A549 (cell line): ENCODE measurements at regions not wholly inside any gene's neighbourhood (a gene's known extent, or its start where the extent isn't known, plus 50 kb on each side); places are given as distances from the start of the nearest gene placed in this dataset.

Experiments
- ATAC-seq, 2 experiments: fragments of 200-7000 bp in 1 of 2; fragments of >200 bp in 1 of 2; cut with Nextera tagmentation in 1 of 2; cut with Tn5 transposase in 1 of 2; 3 replicates each; pipeline versions ENCODE4 v1.8.0 to v1.9.1; 2018 to 2020; ENCODE audit warnings: mild to moderate bottlenecking in 1 of 2, moderate library complexity in 1 of 2
- CTCF ChIA-PET: fragments of 300-600 bp; sonication (Branson Sonifier 250); formaldehyde crosslinking; extraction: SDS; loops from one replicate; lab custom pipeline; 2021; ENCODE audit warnings: antibody characterized with exemption, inconsistent platforms; lab: Yijun Ruan, JAX
- POLR2A ChIA-PET: fragments of 350-600 bp; formaldehyde crosslinking; extraction: SDS; loops from one replicate; lab custom pipeline; 2021; ENCODE audit warnings: antibody characterized with exemption, inconsistent platforms; lab: Yijun Ruan, JAX
- DNase-seq, 2 experiments: peaks; one replicate each; pipeline versions ENCODE4 v3.0.0 to v3.0.0-alpha.2; 2011 to 2016; ENCODE audit warnings: low read depth in 1 of 2, low spot score in 1 of 2
- FAIRE-seq: peaks from 2 replicates; lab custom pipeline; 2011; peaks lifted over from hg19 to GRCh38; lab: Jason Lieb, UNC
- H3K27ac ChIP-seq, 2 experiments: fragments of >200 bp; sonication (Bioruptor Twin); formaldehyde crosslinking; 3 replicates each; pipeline ENCODE4 v1.5.1; 2016 to 2017
- H3K4me1 ChIP-seq: fragments of >200 bp; sonication (Bioruptor Twin); formaldehyde crosslinking; 3 replicates; pipeline ENCODE4 v1.6.1; 2016
- H3K4me2 ChIP-seq: fragments of >200 bp; sonication (Bioruptor Twin); formaldehyde crosslinking; 3 replicates; pipeline ENCODE4 v1.6.1; 2016
- H3K4me3 ChIP-seq: fragments of >200 bp; sonication (Bioruptor Twin); formaldehyde crosslinking; 3 replicates; pipeline ENCODE4 v1.5.1; 2016
- H3K9me3 ChIP-seq: fragments of >200 bp; sonication (Bioruptor Twin); formaldehyde crosslinking; 3 replicates; pipeline ENCODE4 v1.6.1; 2016
- CEBPB ChIP-seq, 2 experiments: fragments of >200 bp in 1 of 2; sonication (Bioruptor Twin) in 1 of 2; formaldehyde crosslinking in 1 of 2; IDR thresholded peaks; 2 replicates each; pipeline ENCODE4 v1.6.1; 2012 to 2016
- CTCF ChIP-seq: fragments of >200 bp; sonication (Bioruptor Twin); formaldehyde crosslinking; IDR thresholded peaks from 3 replicates; pipeline ENCODE4 v1.5.1; 2016
- E2F6 ChIP-seq: IDR thresholded peaks from 2 replicates; pipeline ENCODE4 v1.6.1; 2012; ENCODE audit warnings: low read depth, borderline replicate concordance
- EHF ChIP-seq: fragments of 250-450 bp; sonication (Bioruptor Pico); IDR thresholded peaks from 2 replicates; pipeline ENCODE4 v1.5.0; 2020; ENCODE audit warnings: mild to moderate bottlenecking
- EHMT2 ChIP-seq: fragments of 200-600 bp; sonication (generic); IDR thresholded peaks from 2 replicates; pipeline ENCODE4 v1.6.1; 2016; ENCODE audit warnings: antibody characterized with exemption, low read depth, mild to moderate bottlenecking, moderate library complexity
- EP300 ChIP-seq, 2 experiments: fragments of >200 bp; sonication (Bioruptor Twin); formaldehyde crosslinking; IDR thresholded peaks; 2 replicates in 1 of 2; 3 replicates in 1 of 2; pipeline ENCODE4 v1.6.1; 2016 to 2017
- ESRRA ChIP-seq: fragments of 150-350 bp; IDR thresholded peaks from 2 replicates; pipeline ENCODE4 v1.6.1; 2014; ENCODE audit warnings: mild to moderate bottlenecking, low read length, borderline replicate concordance
- FOSB ChIP-seq: fragments of 250-450 bp; sonication (Bioruptor Pico); IDR thresholded peaks from 2 replicates; pipeline ENCODE4 v1.5.0; 2020; ENCODE audit warnings: mild to moderate bottlenecking, moderate library complexity
- FOXS1 ChIP-seq: fragments of 250-450 bp; sonication (Bioruptor Pico); IDR thresholded peaks from 2 replicates; pipeline ENCODE4 v1.5.0; 2020; ENCODE audit warnings: mild to moderate bottlenecking, moderate library complexity
- GATA3 ChIP-seq: IDR thresholded peaks from 2 replicates; pipeline ENCODE4 v1.6.1; 2012; ENCODE audit warnings: borderline replicate concordance
- HDAC2 ChIP-seq: fragments of 200-600 bp; sonication (generic); IDR thresholded peaks from 2 replicates; pipeline ENCODE4 v1.6.1; 2016
- HES2 ChIP-seq: fragments of >200 bp; sonication (Bioruptor Twin); formaldehyde crosslinking; IDR thresholded peaks from 2 replicates; pipeline ENCODE4 v1.6.1; 2016
- HOXB13 ChIP-seq: fragments of 250-450 bp; sonication (Bioruptor Pico); IDR thresholded peaks from 2 replicates; pipeline ENCODE4 v1.5.0; 2020; ENCODE audit warnings: low read depth, mild to moderate bottlenecking, moderate library complexity
- HOXB5 ChIP-seq: fragments of 250-450 bp; sonication (Bioruptor Pico); IDR thresholded peaks from 2 replicates; pipeline ENCODE4 v1.5.0; 2020; ENCODE audit warnings: mild to moderate bottlenecking, moderate library complexity
- JUNB ChIP-seq: fragments of >200 bp; sonication (Bioruptor Twin); formaldehyde crosslinking; IDR thresholded peaks from 2 replicates; pipeline ENCODE4 v1.6.1; 2016
- KDM5A ChIP-seq: fragments of 200-600 bp; sonication (generic); IDR thresholded peaks from 2 replicates; pipeline ENCODE4 v1.6.1; 2016; ENCODE audit warnings: antibody characterized with exemption, mild to moderate bottlenecking
- MAX ChIP-seq: IDR thresholded peaks from 2 replicates; pipeline ENCODE4 v1.6.1; 2012
- MYC ChIP-seq: IDR thresholded peaks from 2 replicates; pipeline ENCODE4 v1.6.1; 2012; ENCODE audit warnings: mild to moderate bottlenecking, inconsistent platforms, low read length, improper control_type of control experiment, borderline replicate concordance
- NFE2L2 ChIP-seq: fragments of 150-350 bp; conservative IDR thresholded peaks from 2 replicates; pipeline ENCODE4 v1.6.1; 2014; ENCODE audit warnings: low read length
- NPAS2 ChIP-seq: fragments of 250-450 bp; sonication (Bioruptor Pico); IDR thresholded peaks from 2 replicates; pipeline ENCODE4 v1.8.0; 2022; ENCODE audit warnings: mild to moderate bottlenecking, moderate library complexity, borderline replicate concordance
- NR3C1 ChIP-seq: fragments of >200 bp; sonication (Bioruptor Twin); formaldehyde crosslinking; IDR thresholded peaks from 3 replicates; pipeline ENCODE4 v1.6.1; 2017
- PHF8 ChIP-seq: fragments of 200-600 bp; sonication (generic); IDR thresholded peaks from 2 replicates; pipeline ENCODE4 v1.6.1; 2016; ENCODE audit warnings: low read depth, mild to moderate bottlenecking, antibody characterized with exemption, moderate library complexity, borderline replicate concordance
- POLR2A ChIP-seq: IDR thresholded peaks from 2 replicates; pipeline ENCODE4 v1.6.1; 2012; ENCODE audit warnings: mild to moderate bottlenecking, low read length
- POLR2AphosphoS2 ChIP-seq: conservative IDR thresholded peaks from 2 replicates; pipeline ENCODE4 v1.6.1; 2012; ENCODE audit warnings: low read length, improper control_type of control experiment, inconsistent platforms
- RAD21 ChIP-seq, 2 experiments: fragments of >200 bp in 1 of 2; sonication (Bioruptor Twin) in 1 of 2; formaldehyde crosslinking in 1 of 2; IDR thresholded peaks in 1 of 2; conservative IDR thresholded peaks in 1 of 2; 2 replicates in 1 of 2; 3 replicates in 1 of 2; pipeline ENCODE4 v1.6.1; 2012 to 2018; ENCODE audit warnings: inconsistent platforms in 1 of 2
- RCOR1 ChIP-seq: fragments of 150-350 bp; IDR thresholded peaks from 2 replicates; pipeline ENCODE4 v1.6.1; 2014; ENCODE audit warnings: antibody characterized with exemption, low read length, low read depth
- RFX5 ChIP-seq: fragments of 450-650 bp; IDR thresholded peaks from 2 replicates; pipeline ENCODE4 v1.7.1; 2014; ENCODE audit warnings: antibody characterized with exemption, mild to moderate bottlenecking, moderate library complexity
- RNF2 ChIP-seq: fragments of 200-600 bp; sonication (generic); IDR thresholded peaks from 2 replicates; pipeline ENCODE4 v1.6.1; 2016; ENCODE audit warnings: low read depth, mild to moderate bottlenecking, antibody characterized with exemption, moderate library complexity, borderline replicate concordance
- SREBF2 ChIP-seq: fragments of 450-650 bp; IDR thresholded peaks from 2 replicates; pipeline ENCODE4 v1.6.1; 2014; ENCODE audit warnings: mild to moderate bottlenecking, moderate library complexity
- TFCP2L1 ChIP-seq: fragments of 250-450 bp; sonication (Bioruptor Pico); IDR thresholded peaks from 2 replicates; pipeline ENCODE4 v1.5.0; 2021; ENCODE audit warnings: mild to moderate bottlenecking
- TP53 ChIP-seq: fragments of 250-450 bp; sonication (Bioruptor Pico); IDR thresholded peaks from 2 replicates; pipeline ENCODE4 v1.5.0; 2021; ENCODE audit warnings: mild to moderate bottlenecking, moderate library complexity
- ZSCAN20 ChIP-seq: fragments of 250-450 bp; sonication (Bioruptor Pico); IDR thresholded peaks from 2 replicates; pipeline ENCODE4 v1.8.0; 2022; ENCODE audit warnings: mild to moderate bottlenecking, moderate library complexity
- WGBS: methylation state at CpG from one replicate; pipeline ENCODE4 v1.1.6; 2017; ENCODE audit errors: missing lambda C conversion rate; 5-methylcytosine and 5-hydroxymethylcytosine counted together

DNA sequence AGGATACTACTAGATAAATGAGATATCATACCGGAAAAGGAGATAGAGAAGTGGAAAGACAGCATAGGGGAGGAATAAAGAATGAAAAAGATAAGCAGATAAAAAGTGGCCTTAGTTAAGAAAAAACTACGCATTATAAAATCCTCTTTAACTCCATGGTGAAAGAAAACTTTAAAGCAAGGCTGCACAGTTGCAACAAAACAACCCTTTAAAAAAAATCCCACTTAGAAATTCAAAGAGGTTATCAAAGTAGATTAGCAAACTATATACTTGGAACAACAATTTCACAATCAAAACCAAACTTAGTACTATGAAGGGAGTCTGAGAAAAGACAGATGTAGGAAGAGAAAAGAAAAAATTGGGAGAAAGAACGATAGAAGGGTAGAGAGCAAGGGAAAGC, 133.4 kb upstream of the OSR1 start:
- CTCF ChIA-PET: interaction anchor here (1.1 to 1.4 kb wide), 2 partner anchors 10 to 46 kb away, joined by 3 read pairs; no protein-coding TSS in a partner anchor
- ATAC-seq (no peak), DNase-seq (no peak), FAIRE-seq (no peak)
- no peak overlapping the region for H3K27ac ChIP-seq
- POLR2A ChIA-PET: no interaction called here
- 83% methylated on average over 3 of the region's 3 CpGs for WGBS
- H3K4me2 ChIP-seq: no peak overlapping the region
- no peak overlapping the region for H3K4me3 ChIP-seq
- H3K4me1 ChIP-seq: peaks cover 16% of the 10 kb centered on the region
- no peaks in the 10 kb centered on the region for H3K9me3 ChIP-seq
- TF ChIP-seq KDM5A (no peak), HOXB5 (CRISPR knock-in tag) (no peak), NPAS2 (CRISPR knock-in tag) (no peak), RNF2 (no peak), EHMT2 (no peak), HOXB13 (no peak), MYC (no peak), POLR2A (no peak)

- H3K27ac ChIP-seq: peak overlapping the region in 1 of 2 experiments; percentile 53; a peak in 3 of 6 replicates
- POLR2A ChIA-PET: no interaction called here
- no peaks in the 10 kb centered on the region for H3K9me3 ChIP-seq
- H3K4me3 ChIP-seq: no peak overlapping the region
- no peak for ATAC-seq
- TF ChIP-seq CEBPB (IDR thresholded peaks at IDR 0.05) (no peak), POLR2AphosphoS2 (no peak), NR3C1 (no peak), NPAS2 (CRISPR knock-in tag) (no peak), ZSCAN20 (CRISPR knock-in tag) (no peak), SREBF2 (no peak), RAD21 (conservative IDR thresholded peaks at IDR 0.05 in 1 of 2, IDR thresholded peaks at IDR 0.05 in 1 of 2) (no peak), FOSB (no peak), PHF8 (no peak), CTCF (no peak), HDAC2 (no peak), TFCP2L1 (CRISPR knock-in tag) (no peak), E2F6 (no peak), ESRRA (no peak)
- no peak for FAIRE-seq
- CTCF ChIA-PET: interaction anchor here (1.2 kb wide), 1 partner anchor 43 kb away, joined by 3 read pairs; no protein-coding TSS in a partner anchor
- 90% methylated on average over 8 of the region's 8 CpGs for WGBS
- DNase-seq: no peak
- peaks cover 16% of the 10 kb centered on the region for H3K4me1 ChIP-seq
- no peak overlapping the region for H3K4me2 ChIP-seq
Measured at GRCh38 chr2:19490846-19491435, 132.5 kb upstream of the OSR1 start.

- ChIA-PET POLR2A (no interaction called here), CTCF (interaction anchor here (1.0 to 1.7 kb wide), 4 partner anchors 42 to 968 kb away, joined by 3 to 5 read pairs (median 4); no protein-coding TSS in a partner anchor)
- 27% methylated on average over 4 of the region's 4 CpGs for WGBS
- TF ChIP-seq JUNB (peak; percentile 88), KDM5A (no peak), FOXS1 (CRISPR knock-in tag) (no peak), NFE2L2 (0 out of 2 replicates have a peak, but pooled peaks have one; percentile 27), EHF (CRISPR knock-in tag) (no peak), HES2 (0 out of 2 replicates have a peak, but pooled peaks have one; percentile 68), EP300 (IDR thresholded peaks at IDR 0.05) (peak; percentile 33 to 68; a peak in 3 of 5 replicates), GATA3 (peak; percentile 58; the same call in 1 of the 2 replicates), ESRRA (no peak), EHMT2 (no peak), RCOR1 (no peak), RFX5 (no peak), TP53 (CRISPR knock-in tag) (no peak), MAX (peak; percentile 52; the same call in 1 of the 2 replicates)
Measured at GRCh38 chr2:19488009-19488691, 129.7 kb upstream of the OSR1 start.

More at GRCh38 chr2:19488009-19488691, 129.7 kb upstream of the OSR1 start:
- Histone ChIP-seq H3K4me2 (peak overlapping the region; percentile 56), H3K4me1 (peaks cover 16% of the 10 kb centered on the region), H3K9me3 (no peaks in the 10 kb centered on the region), H3K27ac (peak overlapping the region; percentile 80), H3K4me3 (no peak overlapping the region)
- ATAC-seq (peak; percentile 98), FAIRE-seq (peak; percentile 46), DNase-seq (peak; percentile 43 to 86)
